Fibroblast of skin of left quadriceps (primary cell): ENCODE measurements at regions not wholly inside any gene's neighbourhood (a gene's known extent, or its start where the extent isn't known, plus 50 kb on each side); places are given as distances from the start of the nearest gene placed in this dataset.
"Not testable (repeated sequence)": the region's sequence is repeated elsewhere in the genome, so short reads cannot be mapped to it uniquely, and the experiment has no call there.

Source experiments
- DNase-seq, 2 experiments: peaks; one replicate each; pipeline ENCODE4 v3.0.0-alpha.2; 2013; ENCODE audit warnings: low read depth in 2 of 2

DNA sequence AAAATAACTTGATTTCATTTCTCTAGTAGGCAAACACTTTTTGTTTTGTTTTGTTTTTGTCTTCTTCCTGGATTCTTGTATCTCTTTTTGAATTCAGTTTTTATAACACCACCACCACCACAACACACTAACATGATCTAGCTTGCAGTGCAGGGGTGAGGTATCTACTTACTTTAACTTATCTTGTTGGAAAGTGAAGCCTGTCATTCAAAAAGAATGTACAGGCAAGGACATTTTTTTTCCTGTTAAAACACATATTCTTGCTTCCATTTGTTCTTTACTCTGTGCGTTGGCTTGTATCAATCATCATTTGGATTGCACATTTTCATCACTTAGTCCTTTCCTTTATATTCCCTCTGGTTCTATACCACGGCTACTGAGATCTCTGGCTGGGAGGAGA is 824.2 kb downstream of the PLCL1 start:
- DNase-seq, result no peak

DNA sequence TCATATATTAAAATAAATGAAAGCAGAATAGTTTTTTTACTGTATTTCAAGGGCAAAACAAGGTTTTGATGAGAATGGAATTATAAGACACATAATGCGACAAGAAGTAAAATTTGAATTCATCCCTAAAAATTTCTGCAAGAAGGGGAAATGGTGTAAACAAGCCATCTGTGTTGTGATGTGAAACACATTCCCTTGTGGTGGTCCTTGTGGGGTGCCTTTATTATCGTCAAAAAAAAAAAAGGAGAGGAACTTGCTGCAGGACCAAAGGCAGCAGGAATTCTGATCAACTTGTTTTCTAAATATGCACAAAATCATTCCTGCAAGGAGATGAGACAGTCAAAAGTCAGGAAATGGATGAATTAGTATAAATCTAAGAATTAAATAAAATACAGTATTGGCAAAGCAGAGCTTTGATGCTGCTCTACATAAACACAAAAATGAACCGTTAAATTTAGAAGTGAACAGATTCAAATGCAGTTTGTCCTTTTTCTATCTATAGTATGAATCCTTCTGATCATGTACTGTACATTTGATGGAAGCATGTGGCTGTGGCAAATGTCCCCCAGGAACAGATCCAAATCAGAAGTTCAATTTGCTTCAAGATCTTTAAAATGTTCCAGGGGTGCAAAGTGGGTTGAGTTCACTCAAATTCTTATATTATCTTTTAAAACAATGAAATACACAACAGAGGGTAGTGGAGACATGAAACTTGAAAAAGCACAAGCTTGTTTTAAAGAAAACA is 818.8 kb downstream of the PLCL1 start:
- DNase-seq, result no peak

DNA sequence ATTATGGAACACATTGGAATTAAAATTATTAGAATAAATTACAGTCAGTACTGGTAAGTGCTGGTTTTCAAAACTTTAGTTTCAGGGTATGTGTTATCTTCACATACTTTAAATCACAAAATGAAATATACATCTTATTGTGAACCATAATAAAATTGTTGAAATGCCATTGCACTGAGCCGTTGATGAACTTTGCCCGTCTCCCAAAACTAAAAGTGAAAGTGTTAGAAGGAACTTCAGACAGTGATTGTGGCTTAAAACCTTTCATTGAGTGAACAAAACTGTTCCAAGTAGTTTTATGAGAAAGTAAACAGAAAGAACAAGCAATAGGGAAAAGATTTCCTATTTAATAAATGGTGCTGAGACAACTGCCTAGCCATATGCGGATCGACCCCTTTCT is 811.6 kb downstream of the PLCL1 start:
- no peak for DNase-seq

DNA sequence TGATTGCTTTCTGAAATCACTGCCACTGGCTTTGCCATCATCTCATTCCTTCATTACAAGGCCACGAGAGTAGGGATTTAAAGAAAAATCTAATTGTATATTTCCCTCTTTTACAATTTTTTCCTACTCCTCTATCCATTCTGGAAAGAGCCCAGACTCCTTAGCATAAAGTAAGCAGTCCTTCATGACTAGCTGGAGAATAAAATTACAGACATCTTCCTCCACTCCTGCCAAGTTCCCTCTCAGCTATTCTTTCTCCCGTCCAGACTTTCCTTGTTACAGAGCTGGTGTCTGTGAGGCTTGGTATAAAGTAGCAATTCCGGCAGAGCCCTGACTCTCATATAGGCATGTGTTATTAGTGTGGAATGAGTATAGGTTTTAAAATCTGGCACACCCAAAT is 806.8 kb downstream of the PLCL1 start:
- no peak for DNase-seq

DNA sequence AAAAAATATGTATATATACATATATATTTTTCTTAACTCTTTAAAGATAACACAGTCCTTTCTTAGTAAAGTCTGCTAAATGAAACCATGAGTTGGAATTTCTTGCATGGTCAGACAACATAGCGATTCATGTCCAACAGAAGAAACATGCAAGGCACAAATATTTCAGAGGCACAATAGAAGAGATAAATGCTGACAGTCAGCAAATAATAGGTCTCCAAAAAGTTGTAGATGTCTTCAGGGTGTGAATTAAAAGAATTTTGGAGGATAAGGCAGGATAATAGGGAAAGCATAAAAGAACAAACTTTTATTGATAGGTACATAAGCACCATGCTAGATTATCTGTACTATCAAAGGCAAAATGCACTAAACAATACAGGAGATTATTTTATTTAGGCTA is 800.2 kb downstream of the PLCL1 start:
- DNase-seq, result no peak

DNA sequence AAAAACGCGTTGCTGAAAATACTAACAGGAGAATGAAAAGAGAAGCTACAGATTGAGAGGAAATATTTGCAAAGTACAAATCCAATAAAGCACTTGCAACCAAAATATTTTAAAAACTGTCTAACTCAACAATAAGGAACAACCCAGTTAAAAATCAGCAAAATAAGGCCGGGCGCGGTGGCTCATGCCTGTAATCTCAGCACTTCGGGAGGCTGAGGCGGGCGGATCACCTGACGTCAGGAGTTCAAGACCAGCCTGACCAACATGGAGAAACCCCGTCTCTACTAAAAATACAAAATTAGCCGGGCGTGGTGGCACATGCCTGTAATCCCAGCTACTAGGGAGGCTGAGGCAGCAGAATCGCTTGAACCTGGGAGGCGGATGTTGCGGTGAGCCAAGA is 798.6 kb downstream of the PLCL1 start:
- DNase-seq, result not testable (repeated sequence)

DNA sequence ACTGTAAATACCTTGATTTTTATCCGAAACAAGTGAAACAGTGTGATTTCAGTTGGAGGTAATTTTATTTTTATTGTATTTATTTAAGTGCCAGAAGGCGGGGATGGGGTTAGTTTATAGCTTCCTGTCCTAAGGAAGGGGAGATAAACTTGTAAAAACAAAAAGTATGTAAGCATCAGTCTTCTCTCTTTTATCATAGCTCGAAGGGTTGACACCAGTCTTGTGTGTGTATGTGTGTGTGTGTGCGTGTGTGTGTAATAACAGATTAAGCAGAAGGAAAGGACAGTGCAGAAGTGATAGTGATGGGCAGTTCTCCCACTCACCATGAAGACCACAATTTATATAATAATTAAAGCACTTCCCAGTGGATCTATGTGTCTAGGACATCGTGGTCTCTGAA is 793.3 kb downstream of the PLCL1 start:
- no peak for DNase-seq

DNA sequence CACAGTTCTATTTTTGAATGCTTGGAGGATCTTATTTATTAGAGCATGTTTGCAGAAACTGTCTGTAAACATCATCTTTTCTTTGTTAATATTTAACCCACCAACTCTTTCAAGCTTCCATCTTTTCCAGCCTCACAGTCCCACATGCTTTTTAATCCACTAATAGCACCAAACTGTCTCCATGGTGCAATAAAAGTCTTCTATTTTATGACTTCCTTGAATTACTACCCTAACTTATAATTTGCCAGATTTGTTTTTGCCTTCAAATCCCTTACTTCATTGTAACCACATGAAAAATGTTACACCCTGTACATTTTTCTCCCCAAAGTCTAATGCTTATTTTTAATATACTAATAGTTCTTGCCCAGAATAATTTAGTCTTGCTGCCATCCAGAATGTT is 792.6 kb downstream of the PLCL1 start:
- DNase-seq, result peak in 1 of 2 experiments; percentile 13

DNA sequence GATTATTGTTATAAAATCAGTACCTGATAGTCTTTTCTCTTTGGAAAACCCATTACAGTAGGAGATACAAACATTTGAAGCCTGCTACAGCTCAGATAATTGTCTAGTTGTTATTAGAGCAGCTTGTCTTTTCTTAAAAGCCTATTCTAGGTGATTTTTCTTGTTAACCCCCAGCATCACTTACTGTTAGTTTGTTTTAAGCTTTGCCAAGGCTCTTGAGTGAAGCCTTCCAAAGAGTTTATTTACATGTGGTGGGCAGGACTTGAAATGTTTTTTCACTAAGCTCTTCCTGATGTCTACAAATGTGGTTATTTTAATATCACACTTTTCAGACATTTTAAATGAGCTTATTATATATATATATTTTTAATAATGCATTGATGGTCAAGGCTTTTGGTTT is 791.3 kb downstream of the PLCL1 start:
- DNase-seq, result no peak

DNA sequence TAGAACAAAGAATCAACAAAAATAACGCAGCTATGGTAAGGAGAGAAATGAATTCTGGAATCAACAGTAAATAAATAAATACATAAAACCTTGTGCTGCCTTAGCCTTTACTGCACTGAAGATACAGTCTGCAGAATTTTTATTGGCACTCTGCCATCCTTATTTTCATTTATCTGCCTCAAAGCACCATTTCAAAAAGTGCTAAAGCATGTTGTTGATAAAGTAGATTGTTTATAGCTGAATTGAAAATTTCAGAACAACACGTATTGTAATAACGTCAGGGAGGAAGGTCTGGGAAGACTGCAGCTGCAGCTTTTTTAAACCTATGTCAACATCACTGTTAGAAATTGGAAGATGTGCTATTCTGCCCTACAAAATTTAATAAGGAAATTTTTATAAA is 787.2 kb downstream of the PLCL1 start:
- DNase-seq, result no peak

DNA sequence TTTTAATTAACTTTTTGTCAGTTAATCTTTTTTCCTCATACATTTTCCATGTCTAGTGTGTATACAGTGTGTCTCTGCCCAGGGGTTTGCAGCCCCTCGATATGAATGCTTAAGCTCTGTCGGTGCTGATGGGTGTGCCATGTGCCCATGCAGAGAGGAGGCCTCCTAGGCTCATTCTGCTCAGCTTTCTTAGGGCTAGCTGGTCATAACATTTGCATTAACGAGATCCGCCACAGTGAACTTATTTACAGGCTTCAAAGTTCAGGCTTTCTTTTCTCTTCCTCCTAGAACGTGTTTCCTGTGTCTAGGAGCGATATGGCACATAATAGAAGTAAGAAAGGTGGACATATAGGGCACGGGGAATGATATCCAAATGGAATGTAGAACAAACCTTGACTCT is 783.3 kb downstream of the PLCL1 start:
- DNase-seq, result no peak

DNA sequence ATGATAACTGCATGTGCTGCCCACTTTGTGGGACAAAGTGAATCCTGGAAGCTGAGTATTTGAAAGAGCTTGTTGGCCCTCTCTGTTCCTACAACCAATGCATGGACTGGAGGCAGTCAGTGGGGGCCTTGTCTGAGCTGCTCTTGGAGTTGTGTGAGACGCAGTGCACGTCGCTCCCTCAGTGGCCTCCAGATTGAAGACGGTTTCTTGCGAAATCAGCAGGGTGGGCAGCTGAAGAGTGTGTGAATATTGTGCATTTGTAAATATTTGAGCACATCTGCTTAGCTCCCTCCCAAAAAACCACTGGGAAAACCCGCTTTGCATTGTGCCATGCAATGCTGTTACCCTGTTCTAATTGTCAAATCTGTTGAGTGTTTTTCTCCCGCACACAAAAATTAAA is 782.8 kb downstream of the PLCL1 start:
- no peak for DNase-seq

DNA sequence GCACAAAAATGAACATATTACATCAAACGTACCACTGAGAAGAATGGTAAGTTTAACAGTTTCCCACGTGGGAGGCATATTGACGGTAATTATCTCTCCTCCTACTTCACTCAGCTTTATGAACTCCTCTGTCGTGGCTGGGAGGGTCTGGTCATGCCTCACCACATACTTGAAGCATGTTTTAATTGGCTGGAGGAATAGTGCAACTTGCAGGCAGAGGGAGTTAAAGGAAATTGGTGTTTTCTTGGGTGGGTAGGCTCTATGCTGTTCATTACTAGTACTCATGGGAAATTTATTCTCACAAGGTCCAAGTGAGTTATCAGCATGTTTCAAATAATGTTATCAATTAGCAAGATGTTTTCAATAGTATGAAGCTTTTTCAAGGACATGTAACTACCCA is 767.0 kb downstream of the PLCL1 start:
- no peak for DNase-seq

DNA sequence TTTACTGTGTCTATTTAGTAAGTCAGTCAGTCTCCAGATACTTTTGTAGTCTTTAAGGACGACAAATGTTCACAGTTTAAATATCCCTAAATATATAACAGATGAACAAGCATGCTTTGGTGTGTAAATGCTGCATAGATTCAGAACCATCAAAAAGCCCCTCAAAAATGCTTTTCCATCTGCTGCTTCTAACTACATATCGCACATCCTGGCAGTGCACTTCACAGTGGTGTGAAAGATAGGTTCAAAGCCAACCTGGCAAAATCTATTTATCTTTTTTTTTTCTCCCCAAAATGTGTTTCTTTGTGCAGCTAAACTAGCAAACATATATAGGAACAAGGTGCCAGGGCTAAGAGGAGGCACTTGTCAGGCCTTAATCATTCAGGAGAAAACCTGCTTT is 753.8 kb downstream of the PLCL1 start:
- no peak for DNase-seq

DNA sequence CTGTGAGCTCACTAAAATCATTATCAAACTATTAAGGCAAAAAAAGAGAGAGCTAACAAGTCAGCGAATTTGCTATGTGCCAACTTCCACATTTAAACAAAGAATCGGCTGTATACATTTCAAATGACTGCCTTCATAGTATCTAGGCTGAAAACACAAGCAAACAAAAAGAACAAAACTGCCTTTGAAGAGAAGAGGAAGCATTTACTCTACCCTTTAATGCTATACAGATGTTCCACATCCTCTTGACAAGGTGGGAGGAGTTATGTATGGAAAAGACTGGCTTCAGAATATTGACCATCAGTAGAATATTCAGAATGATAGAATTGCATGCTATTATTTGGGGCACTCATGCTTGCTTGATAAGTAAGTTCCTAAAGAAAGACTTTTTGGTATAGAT is 741.7 kb downstream of the PLCL1 start:
- DNase-seq, result no peak

DNA sequence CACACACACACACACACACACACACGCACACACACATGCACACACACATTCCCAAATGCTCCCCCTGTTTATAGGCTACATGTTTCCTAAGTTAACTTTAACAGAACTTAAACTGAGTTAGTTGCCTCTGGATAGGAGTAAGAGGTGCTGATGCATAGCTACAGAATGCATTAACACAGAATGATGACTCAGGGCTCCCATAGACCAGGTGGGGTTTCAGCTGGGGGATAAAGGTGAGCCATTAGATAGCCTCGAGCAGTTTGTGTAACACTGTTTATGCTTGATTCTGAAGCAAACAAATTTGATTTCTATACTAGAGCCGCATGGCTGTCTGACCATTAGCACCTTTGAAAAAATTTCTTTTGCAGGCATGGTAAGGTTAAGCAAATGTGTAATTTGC is 741.0 kb downstream of the PLCL1 start:
- DNase-seq, result no peak

DNA sequence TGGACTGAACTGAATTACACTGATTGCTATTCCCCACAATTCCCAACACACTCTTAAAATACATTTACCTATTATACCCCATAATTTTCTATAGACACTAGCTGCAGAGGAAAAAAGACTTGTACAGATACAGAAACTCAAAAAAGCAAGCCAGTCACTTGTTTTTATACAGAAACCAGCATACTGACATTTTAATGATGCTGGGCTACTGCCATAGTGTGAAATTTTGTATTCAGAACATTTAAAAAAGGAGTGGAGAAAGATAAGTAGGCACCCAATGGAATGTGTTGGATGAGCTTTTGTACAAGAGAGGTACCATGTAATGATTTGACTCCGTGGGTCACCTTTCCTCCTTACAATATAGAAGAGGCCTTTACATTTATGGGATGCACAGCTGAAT is 740.1 kb downstream of the PLCL1 start:
- no peak for DNase-seq

DNA sequence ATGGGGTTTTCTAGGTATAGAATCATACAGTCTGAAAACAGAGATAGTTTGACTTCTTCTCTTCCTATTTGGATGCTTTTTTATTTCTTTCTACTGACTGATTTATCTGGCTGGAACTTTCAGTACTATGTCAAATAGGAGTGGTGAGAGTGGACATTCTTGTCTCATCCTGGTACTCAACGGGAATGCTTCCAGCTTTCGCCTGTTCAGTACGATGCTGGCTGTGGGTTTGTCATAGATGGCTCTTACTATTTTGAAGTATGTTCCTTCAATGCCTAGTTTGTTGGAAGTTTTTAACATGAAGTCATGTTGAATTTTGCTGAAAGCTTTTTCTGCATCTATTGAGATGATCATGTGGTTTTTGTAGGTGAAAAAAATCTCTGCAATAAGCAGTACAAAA is 730.4 kb downstream of the PLCL1 start:
- no peak for DNase-seq

DNA sequence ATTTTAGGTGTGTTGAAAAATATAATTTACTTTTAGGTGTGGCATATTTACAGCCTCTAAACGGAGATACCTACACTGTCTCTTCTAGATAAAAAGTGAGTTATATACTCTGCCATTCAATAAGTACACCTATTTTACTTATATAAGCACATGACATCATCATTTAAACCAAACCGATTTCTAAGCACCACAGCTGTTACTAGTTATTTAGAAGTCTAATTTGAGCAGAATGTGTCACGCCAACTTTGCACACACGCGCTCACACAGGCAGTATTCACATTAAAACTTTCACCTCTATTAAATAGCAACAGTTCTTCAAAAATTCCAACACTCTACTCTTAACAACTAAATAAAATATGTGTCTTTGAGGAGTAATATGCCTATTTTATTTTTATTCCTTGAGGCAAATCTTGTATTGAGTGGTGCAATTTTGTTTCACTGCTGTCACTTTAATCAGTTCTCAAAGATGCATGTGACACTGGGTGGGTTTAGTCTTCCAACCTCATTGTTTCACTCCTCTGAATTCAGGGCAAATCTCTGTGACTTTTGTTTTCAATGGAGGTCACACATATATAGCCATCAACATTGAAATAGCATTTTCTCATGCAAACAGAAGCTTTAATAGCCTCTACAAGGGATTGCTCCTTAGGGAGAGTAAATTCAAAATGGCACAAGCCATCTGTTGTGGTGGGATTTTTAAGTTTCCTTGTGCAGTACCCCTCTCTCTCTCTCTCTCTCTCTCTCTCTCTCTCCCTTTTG is 721.0 kb downstream of the PLCL1 start:
- DNase-seq, result peak; percentile 32 to 35

DNA sequence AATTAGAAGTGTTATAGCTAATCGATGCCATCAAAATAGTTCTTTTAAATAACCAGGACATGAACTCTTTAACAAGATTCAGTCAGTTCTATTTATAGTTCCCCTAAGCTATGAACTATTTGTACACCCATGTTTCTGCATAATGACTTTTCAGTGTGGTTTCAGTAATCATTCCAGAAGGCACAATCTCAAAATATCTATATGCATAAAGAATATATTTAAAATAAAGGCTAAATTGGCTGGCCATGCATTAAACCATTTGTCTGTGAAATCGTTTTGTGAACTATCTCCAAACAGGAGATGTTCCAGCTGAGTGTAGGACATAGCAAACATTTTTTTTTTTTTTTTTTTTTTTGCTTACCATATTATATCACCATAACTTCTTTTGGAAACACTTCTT is 719.3 kb downstream of the PLCL1 start:
- DNase-seq, result no peak

DNA sequence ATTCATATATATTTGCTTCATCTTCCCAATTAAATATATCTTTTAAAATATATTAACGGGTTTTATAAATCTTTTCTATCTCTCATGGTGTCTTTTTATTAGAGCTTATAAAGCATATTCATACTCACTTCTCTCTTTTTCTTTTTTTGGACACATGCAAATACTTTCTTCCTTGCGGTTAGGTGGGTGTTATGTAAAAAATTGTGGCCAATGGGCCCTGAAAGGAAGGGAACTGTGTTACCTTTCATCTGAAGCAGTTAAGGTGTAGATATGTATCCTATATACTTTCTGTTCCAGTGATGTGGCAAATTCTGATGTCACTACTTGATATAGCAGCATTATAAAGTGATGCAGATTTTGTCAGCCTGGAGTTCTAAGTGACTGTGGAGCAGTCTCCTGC is 714.5 kb downstream of the PLCL1 start:
- DNase-seq, result no peak

DNA sequence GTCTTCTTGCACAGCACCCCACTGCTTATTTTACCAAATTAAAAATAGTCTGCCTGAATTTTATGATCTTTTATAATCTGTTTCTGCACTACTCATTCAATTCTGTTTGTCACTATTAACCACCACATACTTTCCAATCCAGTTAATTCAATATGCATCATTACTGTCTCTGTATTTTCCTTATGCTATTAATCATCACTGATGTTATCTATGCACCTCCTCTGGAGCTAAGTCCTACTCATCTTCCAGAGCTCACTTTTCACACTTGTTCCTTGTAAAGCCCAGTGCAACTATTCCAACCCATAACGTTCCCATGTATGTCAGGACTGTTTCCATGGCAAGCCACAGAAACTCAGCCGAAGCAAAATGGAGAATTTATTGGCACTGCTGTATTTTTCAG is 713.6 kb downstream of the PLCL1 start:
- peak in 1 of 2 experiments; percentile 28 for DNase-seq

DNA sequence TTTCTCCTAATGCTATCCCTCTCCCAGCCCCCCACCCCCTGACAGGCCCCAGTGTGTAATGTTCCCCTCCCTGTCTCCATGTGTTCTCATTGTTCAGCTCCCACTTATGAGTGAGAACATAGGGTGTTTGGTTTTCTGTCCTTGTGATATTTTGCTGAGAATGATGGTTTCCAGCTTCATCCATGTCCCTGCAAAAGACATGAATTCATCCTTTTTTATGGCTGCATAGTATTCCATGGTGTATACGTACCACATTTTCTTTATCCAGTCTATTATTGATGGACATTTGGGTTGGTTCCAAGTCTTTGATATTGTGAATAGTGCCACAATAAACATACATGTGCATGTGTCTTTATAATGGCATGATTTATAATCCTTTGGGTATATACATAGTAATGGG is 704.2 kb downstream of the PLCL1 start:
- DNase-seq, result not testable (repeated sequence)

DNA sequence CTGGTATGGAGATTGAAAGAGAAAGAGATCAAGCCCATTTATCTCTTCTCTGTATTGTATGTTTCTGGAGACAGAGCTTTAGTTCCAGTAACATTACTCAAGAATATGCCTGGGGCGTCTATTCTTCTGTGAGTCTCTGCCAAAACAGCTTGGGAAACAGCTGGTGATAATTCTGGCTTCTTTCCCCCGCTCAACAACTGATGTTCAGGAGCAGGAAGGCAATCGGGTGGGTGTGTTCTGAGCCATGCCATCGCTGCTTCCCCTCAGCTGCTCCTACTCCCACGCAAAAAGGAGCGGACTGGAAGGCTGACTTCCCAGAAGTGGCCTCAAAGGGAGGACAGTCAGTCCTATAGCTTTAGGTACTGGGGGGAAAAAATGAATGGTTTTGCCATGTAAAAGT is 695.1 kb downstream of the PLCL1 start:
- DNase-seq, result peak; percentile 60 to 65
